Neural cell (in vitro differentiated cells): ENCODE measurements at regions not wholly inside any gene's neighbourhood (a gene's known extent, or its start where the extent isn't known, plus 50 kb on each side); places are given as distances from the start of the nearest gene placed in this dataset.
A peak's percentile ranks its signal among the peaks of the same experiment; 100 is the strongest.

Experiments
- H2AFZ ChIP-seq: fragments of 200-600, 300-800 bp; sonication (generic), shearing (Covaris generic); 2 replicates; pipeline ENCODE4 v1.6.0; 2014; ENCODE audit warnings: low read depth, mild to moderate bottlenecking, antibody characterized with exemption, low read length, moderate library complexity
- H3F3A ChIP-seq: fragments of 200-600 bp; shearing (Covaris generic); 2 replicates; pipeline ENCODE4 v1.6.1; 2016; ENCODE audit warnings: mild to moderate bottlenecking, moderate library complexity, mixed read lengths, antibody characterized with exemption, low read length; ENCODE audit not compliant: insufficient read depth, poor library complexity, severe bottlenecking
- H3K27ac ChIP-seq: fragments of 200-600, 300-800 bp; sonication (generic), shearing (Covaris generic); 2 replicates; pipeline ENCODE4 v1.5.1; 2014; ENCODE audit warnings: mild to moderate bottlenecking, low read length, moderate library complexity
- H3K27me3 ChIP-seq: fragments of 300-800, 200-600 bp; sonication (generic), shearing (Covaris generic); 2 replicates; pipeline ENCODE4 v1.6.0; 2014; ENCODE audit warnings: mild to moderate bottlenecking, low read depth, low read length, moderate library complexity; ENCODE audit not compliant: insufficient read depth
- H3K36me3 ChIP-seq: fragments of 300-800, 200-600 bp; sonication (generic), shearing (Covaris generic); 2 replicates; pipeline ENCODE4 v1.5.1; 2014; ENCODE audit warnings: mild to moderate bottlenecking, antibody characterized with exemption, low read length, moderate library complexity; ENCODE audit not compliant: insufficient read depth
- H3K4me2 ChIP-seq: fragments of 300-800, 200-600 bp; sonication (generic), shearing (Covaris generic); 2 replicates; pipeline ENCODE4 v1.6.0; 2014; ENCODE audit warnings: mild to moderate bottlenecking, low read length
- H3K4me3 ChIP-seq: fragments of 300-800, 200-600 bp; sonication (generic), shearing (Covaris generic); 2 replicates; pipeline ENCODE4 v1.5.1; 2014; ENCODE audit warnings: mild to moderate bottlenecking, low read length, moderate library complexity
- H3K79me2 ChIP-seq: fragments of 200-600 bp; shearing (Covaris generic); replicated peaks from 2 replicates; pipeline ENCODE4 v1.6.0; 2014; ENCODE audit warnings: mild to moderate bottlenecking, low read length, moderate library complexity; ENCODE audit not compliant: insufficient read depth
- H3K9ac ChIP-seq: fragments of 300-800, 200-600 bp; sonication (generic), shearing (Covaris generic); 2 replicates; pipeline ENCODE4 v1.6.1; 2016; ENCODE audit warnings: mild to moderate bottlenecking, low read length, mixed read lengths
- H3K9me2 ChIP-seq: fragments of 200-600 bp; shearing (Covaris generic); 2 replicates; pipeline ENCODE4 v1.6.1; 2016; ENCODE audit warnings: mild to moderate bottlenecking, low read length, mixed read lengths; ENCODE audit not compliant: insufficient read depth
- H3K9me3 ChIP-seq: fragments of 200-600, 300-800 bp; sonication (generic), shearing (Covaris generic); 2 replicates; pipeline ENCODE4 v1.6.1; 2016; ENCODE audit warnings: mild to moderate bottlenecking, mixed run types, low read length, moderate library complexity, mixed read lengths
- H4K20me1 ChIP-seq: fragments of 200-600 bp; shearing (Covaris generic); 2 replicates; pipeline ENCODE4 v1.6.1; 2016; ENCODE audit warnings: mild to moderate bottlenecking, mixed run types; ENCODE audit not compliant: insufficient read depth
- EP300 ChIP-seq: fragments of 450-650 bp; conservative IDR thresholded peaks from 2 replicates; pipeline ENCODE4 v1.6.1; 2014; ENCODE audit warnings: antibody characterized with exemption, mild to moderate bottlenecking, moderate library complexity; ENCODE audit not compliant: poor library complexity, severe bottlenecking
- POLR2AphosphoS5 ChIP-seq: IDR thresholded peaks from 2 replicates; pipeline ENCODE4 v1.6.1; 2012
- RAD21 ChIP-seq: fragments of 450-650 bp; conservative IDR thresholded peaks from 2 replicates; pipeline ENCODE4 v1.6.1; 2014; ENCODE audit warnings: antibody characterized with exemption, mild to moderate bottlenecking, moderate library complexity
- SMC3 ChIP-seq: fragments of 450-650 bp; conservative IDR thresholded peaks from 2 replicates; pipeline ENCODE4 v1.6.1; 2014; ENCODE audit warnings: antibody characterized with exemption, mild to moderate bottlenecking, moderate library complexity; ENCODE audit not compliant: poor library complexity
- TF ChIP-seq, protein P1 (sequence below): fragments of 450-650 bp; IDR thresholded peaks from 2 replicates; pipeline ENCODE4 v1.5.1; 2014; ENCODE audit warnings: antibody characterized with exemption, mild to moderate bottlenecking, moderate library complexity; ENCODE audit not compliant: poor library complexity, severe bottlenecking
- TF ChIP-seq, protein P2 (sequence below): IDR thresholded peaks from 2 replicates; pipeline ENCODE4 v1.6.1; 2012; ENCODE audit warnings: borderline replicate concordance

DNA sequence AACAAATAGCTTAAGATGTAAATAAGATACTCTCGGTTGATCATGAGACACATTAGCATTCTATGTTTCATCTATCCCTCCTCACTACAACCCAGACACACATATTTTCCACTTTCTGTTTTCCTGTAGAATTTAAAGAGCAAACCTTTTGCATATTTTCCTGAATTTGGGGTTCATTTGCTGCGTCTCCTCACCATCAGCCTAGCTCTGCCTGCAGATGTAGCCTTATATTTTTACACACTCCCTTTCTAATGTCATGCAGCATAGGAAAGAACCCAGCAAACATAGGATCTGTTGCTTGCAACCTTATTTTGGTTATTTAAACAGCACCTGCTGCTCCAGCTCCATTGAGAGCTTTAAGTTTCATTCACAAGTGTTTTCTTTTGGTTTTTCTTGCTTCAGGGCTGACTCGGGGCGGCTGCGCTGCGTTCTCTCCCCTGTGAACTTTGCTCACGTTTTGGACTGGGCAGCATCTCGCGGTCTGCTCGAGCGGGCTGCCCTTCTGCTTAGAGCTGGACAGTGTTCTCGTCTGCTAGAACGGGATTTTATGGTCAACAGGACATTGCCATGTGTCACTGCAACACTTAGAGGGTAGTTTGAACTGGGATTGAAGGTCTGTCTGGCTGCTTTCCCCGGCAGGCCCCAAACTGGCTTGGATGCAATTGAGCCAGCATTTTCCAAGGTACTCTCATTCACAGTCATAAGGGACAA lies 57.8 kb upstream of the VRK1 start:
- Histone ChIP-seq H3F3A (no peaks in the 10 kb centered on the region), H2AFZ (no peak overlapping the region), H3K4me3 (no peak overlapping the region), H3K36me3 (no peaks in the 10 kb centered on the region), H3K4me2 (no peak overlapping the region), H3K9me3 (no peaks in the 10 kb centered on the region), H3K27me3 (no peaks in the 10 kb centered on the region), H3K27ac (no peak overlapping the region), H3K9ac (peak overlapping the region; percentile 10), H3K9me2 (no peaks in the 10 kb centered on the region), H4K20me1 (no peaks in the 10 kb centered on the region), H3K79me2 (no peaks in the 10 kb centered on the region)
- TF ChIP-seq RAD21 (no peak), EP300 (no peak), SMC3 (no peak), POLR2AphosphoS5 (no peak)
- TF ChIP-seq, protein P1, sequence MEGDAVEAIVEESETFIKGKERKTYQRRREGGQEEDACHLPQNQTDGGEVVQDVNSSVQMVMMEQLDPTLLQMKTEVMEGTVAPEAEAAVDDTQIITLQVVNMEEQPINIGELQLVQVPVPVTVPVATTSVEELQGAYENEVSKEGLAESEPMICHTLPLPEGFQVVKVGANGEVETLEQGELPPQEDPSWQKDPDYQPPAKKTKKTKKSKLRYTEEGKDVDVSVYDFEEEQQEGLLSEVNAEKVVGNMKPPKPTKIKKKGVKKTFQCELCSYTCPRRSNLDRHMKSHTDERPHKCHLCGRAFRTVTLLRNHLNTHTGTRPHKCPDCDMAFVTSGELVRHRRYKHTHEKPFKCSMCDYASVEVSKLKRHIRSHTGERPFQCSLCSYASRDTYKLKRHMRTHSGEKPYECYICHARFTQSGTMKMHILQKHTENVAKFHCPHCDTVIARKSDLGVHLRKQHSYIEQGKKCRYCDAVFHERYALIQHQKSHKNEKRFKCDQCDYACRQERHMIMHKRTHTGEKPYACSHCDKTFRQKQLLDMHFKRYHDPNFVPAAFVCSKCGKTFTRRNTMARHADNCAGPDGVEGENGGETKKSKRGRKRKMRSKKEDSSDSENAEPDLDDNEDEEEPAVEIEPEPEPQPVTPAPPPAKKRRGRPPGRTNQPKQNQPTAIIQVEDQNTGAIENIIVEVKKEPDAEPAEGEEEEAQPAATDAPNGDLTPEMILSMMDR: no peak

DNA sequence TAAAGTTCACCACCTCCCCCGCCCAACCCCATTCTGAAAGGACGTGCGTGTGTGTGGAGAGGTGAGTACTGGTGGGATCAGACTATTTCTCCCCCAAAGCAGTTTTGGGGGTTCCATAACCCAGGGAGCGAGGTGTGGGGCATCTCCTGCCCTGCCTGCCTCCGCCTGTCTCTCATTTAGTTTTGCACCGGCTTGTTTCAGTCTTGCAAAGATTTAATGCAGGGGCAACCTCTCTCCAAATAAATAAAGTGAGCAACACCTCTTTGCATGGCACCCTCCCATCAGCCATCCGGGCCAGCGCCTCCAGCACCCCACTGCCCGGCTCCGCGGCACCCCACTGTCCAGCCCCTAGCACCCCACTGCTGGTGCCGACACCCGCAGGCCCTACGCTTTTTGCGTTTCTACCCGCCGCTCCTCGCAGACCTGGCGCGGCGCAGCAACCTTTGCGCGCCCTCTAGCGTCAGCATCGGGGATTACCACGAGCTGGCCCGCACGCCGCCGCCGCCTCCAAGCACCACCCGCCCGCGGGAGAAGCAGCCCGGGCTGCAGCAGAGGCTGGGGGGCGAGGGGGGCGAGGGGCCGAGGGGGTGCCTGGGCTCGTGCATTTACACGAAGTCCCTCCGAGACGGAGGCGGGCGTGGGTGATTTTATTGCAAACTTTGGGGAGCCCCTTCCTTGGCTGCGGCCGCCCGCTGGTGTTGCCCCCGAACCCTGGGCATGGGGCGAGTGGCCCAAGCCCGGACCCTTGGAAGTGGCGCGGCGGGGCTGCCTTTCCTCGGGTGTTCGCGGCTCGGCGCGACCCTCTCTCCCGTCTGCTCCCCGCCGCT lies 55.8 kb upstream of the VRK1 start:
- no peaks in the 10 kb centered on the region for H4K20me1 ChIP-seq
- no peaks in the 10 kb centered on the region for H3K9me3 ChIP-seq
- peak overlapping the region; percentile 20 for H3K9ac ChIP-seq
- H3K79me2 ChIP-seq: no peaks in the 10 kb centered on the region
- H3K27me3 ChIP-seq: no peaks in the 10 kb centered on the region
- peak; percentile 86 for TF ChIP-seq SMC3
- TF ChIP-seq, protein P2, sequence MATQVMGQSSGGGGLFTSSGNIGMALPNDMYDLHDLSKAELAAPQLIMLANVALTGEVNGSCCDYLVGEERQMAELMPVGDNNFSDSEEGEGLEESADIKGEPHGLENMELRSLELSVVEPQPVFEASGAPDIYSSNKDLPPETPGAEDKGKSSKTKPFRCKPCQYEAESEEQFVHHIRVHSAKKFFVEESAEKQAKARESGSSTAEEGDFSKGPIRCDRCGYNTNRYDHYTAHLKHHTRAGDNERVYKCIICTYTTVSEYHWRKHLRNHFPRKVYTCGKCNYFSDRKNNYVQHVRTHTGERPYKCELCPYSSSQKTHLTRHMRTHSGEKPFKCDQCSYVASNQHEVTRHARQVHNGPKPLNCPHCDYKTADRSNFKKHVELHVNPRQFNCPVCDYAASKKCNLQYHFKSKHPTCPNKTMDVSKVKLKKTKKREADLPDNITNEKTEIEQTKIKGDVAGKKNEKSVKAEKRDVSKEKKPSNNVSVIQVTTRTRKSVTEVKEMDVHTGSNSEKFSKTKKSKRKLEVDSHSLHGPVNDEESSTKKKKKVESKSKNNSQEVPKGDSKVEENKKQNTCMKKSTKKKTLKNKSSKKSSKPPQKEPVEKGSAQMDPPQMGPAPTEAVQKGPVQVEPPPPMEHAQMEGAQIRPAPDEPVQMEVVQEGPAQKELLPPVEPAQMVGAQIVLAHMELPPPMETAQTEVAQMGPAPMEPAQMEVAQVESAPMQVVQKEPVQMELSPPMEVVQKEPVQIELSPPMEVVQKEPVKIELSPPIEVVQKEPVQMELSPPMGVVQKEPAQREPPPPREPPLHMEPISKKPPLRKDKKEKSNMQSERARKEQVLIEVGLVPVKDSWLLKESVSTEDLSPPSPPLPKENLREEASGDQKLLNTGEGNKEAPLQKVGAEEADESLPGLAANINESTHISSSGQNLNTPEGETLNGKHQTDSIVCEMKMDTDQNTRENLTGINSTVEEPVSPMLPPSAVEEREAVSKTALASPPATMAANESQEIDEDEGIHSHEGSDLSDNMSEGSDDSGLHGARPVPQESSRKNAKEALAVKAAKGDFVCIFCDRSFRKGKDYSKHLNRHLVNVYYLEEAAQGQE: no peak
- peak; percentile 89 for TF ChIP-seq RAD21
- TF ChIP-seq, protein P1: peak; percentile 87
- no peaks in the 10 kb centered on the region for H3K9me2 ChIP-seq
- H3F3A ChIP-seq: no peaks in the 10 kb centered on the region
- no peaks in the 10 kb centered on the region for H3K36me3 ChIP-seq
- no peak overlapping the region for H3K4me2 ChIP-seq
- H3K27ac ChIP-seq: no peak overlapping the region
- peak overlapping the region; percentile 58 for H3K4me3 ChIP-seq
- peak overlapping the region; percentile 19 for H2AFZ ChIP-seq
